ENCODE measurements at regions not wholly inside any gene's neighbourhood (a gene's known extent, or its start where the extent isn't known, plus 50 kb on each side); places are given as distances from the start of the nearest gene placed in this dataset.

DNA sequence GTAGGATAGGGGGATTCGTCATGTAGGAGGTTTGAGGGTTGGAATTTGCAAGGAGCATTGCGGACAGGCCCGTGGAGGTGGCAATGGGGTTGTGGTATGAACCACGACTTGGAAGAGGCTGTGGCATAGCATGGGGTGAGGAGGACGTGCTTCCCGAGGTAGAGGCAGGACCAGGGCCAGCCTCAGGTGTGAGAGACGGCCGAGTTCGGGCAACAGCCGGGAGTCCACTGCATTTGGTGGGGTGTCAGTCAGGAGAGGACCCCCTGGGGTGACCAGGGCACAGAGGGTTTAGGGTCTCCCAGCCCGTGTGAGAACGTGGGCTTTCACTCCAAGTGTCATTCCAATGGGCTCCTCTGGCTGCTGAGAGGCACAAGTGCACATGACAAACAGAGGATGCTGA, 339.0 kb downstream of the EIPR1 start:
- Histone ChIP-seq H3K27me3 (ENCODE audit: low read length) (no peaks in the 10 kb centered on the region), H3K79me2 (ENCODE audit: insufficient read depth, low read length) (no peaks in the 10 kb centered on the region), H3K9me3 (ENCODE audit: insufficient read depth, low read length) (no peaks in the 10 kb centered on the region), H2AFZ (ENCODE audit: low read depth, low read length, severe bottlenecking) (no peak overlapping the region), H3F3A (ENCODE audit: insufficient read depth) (no peaks in the 10 kb centered on the region), H3K9ac (ENCODE audit: low read length) (no peak overlapping the region), H4K20me1 (ENCODE audit: low read depth, low read length) (no peaks in the 10 kb centered on the region), H3K4me3 (ENCODE audit: insufficient read depth, low read length, poor library complexity, severe bottlenecking) (no peak overlapping the region), H3K36me3 (ENCODE audit: low read length) (no peaks in the 10 kb centered on the region), H3K9me2 (replicated peaks; ENCODE audit: insufficient read depth, low read length) (no peaks in the 10 kb centered on the region), H3K4me2 (ENCODE audit: low read depth, low read length, poor library complexity, severe bottlenecking) (no peak overlapping the region), H3K27ac (ENCODE audit: low read depth, low read length) (no peak overlapping the region)
- TF ChIP-seq EZH2phosphoT487 (conservative IDR thresholded peaks at IDR 0.05; ENCODE audit: low read length): no peak
- TF ChIP-seq, protein P1, sequence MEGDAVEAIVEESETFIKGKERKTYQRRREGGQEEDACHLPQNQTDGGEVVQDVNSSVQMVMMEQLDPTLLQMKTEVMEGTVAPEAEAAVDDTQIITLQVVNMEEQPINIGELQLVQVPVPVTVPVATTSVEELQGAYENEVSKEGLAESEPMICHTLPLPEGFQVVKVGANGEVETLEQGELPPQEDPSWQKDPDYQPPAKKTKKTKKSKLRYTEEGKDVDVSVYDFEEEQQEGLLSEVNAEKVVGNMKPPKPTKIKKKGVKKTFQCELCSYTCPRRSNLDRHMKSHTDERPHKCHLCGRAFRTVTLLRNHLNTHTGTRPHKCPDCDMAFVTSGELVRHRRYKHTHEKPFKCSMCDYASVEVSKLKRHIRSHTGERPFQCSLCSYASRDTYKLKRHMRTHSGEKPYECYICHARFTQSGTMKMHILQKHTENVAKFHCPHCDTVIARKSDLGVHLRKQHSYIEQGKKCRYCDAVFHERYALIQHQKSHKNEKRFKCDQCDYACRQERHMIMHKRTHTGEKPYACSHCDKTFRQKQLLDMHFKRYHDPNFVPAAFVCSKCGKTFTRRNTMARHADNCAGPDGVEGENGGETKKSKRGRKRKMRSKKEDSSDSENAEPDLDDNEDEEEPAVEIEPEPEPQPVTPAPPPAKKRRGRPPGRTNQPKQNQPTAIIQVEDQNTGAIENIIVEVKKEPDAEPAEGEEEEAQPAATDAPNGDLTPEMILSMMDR (IDR thresholded peaks at IDR 0.05; ENCODE audit: insufficient read depth, low read length, poor library complexity, severe bottlenecking): no peak

DNA sequence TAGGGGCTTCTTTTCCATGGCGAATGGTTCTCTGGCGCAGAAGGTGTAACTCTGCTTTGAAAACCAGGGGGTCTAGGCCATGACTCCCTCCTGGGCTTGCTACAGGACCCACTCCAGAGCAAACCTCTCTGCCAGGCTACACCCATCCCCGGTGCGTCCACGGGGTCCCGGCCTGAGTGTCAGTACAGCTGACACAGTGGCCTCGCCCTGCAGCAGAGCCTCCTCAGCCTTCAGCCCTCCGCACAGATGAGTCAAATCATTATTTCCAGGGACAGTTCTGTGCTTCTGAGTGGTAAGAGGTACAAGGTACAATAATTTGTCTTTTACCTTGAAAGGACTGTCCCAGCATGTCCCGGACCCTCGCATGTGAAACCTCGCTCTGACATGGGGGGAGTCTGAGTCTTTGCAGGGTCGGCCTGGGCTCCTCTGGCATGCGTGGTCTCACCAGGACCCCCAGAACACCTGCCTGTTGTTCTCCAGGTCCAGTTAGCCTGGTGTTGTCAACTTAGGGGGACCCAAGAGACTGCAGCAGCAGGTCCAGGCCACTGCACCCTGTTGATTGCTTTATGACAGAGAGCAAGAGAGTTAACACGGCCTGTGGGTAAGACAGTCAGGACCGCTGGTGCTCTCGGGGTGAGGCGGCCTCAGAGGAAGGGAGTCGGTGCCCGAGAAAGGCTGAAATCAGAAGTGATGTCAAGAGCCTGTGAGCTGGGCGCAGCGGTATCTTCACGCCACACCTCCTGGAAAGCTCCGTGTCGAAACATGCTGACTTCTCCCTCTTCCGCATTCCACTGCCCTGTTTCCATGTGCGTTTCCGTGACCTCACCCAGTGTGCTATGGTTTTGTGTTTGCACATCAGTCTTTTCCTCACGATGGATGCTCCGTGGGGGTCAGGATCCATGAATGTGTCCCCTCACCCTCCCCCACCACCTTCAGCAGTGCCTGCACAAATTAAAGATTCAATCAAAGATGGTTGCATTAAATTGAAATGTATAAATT, 340.1 kb downstream of the EIPR1 start:
- Histone ChIP-seq H3K4me2 (ENCODE audit: low read depth, low read length, poor library complexity, severe bottlenecking) (no peak overlapping the region), H3K27me3 (ENCODE audit: low read length) (no peaks in the 10 kb centered on the region), H2AFZ (ENCODE audit: low read depth, low read length, severe bottlenecking) (no peak overlapping the region), H3K36me3 (ENCODE audit: low read length) (no peaks in the 10 kb centered on the region), H3K4me3 (ENCODE audit: insufficient read depth, low read length, poor library complexity, severe bottlenecking) (no peak overlapping the region), H3K9me3 (ENCODE audit: insufficient read depth, low read length) (no peaks in the 10 kb centered on the region), H3K79me2 (ENCODE audit: insufficient read depth, low read length) (no peaks in the 10 kb centered on the region), H3K27ac (ENCODE audit: low read depth, low read length) (no peak overlapping the region), H4K20me1 (ENCODE audit: low read depth, low read length) (no peaks in the 10 kb centered on the region), H3F3A (ENCODE audit: insufficient read depth) (no peaks in the 10 kb centered on the region), H3K9ac (ENCODE audit: low read length) (no peak overlapping the region), H3K9me2 (replicated peaks; ENCODE audit: insufficient read depth, low read length) (no peaks in the 10 kb centered on the region)
- no peak for TF ChIP-seq EZH2phosphoT487 (conservative IDR thresholded peaks at IDR 0.05; ENCODE audit: low read length)
- TF ChIP-seq, protein P1 (IDR thresholded peaks at IDR 0.05; ENCODE audit: insufficient read depth, low read length, poor library complexity, severe bottlenecking): no peak

DNA sequence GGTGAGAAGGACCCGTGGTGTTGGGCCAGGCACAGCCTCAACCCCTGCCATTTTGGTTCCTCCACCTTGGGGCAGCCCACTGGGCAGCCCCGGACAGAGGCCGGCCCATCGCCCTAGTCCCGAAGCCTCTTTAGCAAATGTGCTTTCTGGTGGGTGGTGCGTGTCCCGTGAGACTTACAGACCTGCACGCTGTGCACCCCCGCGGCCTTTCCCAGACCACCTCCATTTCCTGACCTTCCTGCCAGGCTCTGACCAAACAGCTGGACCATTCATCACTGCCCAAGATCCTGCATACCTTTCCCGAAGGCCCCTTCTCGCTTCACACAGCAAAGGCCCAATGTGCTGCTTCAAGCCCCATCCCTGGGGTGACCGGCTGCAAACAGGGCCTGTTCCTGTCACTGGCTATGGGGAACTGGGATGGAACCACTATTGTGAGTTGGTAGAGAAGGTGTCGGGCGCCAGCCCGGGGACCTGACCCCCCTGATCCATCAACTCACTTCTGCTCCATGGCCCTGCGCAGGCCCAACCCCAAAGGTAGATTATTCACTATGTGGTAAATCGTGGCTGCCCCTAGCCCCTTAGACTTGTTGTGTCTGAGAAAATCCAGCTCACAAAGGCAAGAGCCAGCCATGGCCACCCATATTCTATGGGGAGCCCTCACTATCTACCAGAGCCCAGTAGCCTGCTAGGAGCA, 341.0 kb downstream of the EIPR1 start:
- Histone ChIP-seq H3K79me2 (ENCODE audit: insufficient read depth, low read length) (no peaks in the 10 kb centered on the region), H4K20me1 (ENCODE audit: low read depth, low read length) (no peaks in the 10 kb centered on the region), H2AFZ (ENCODE audit: low read depth, low read length, severe bottlenecking) (no peak overlapping the region), H3K9me3 (ENCODE audit: insufficient read depth, low read length) (no peaks in the 10 kb centered on the region), H3K36me3 (ENCODE audit: low read length) (no peaks in the 10 kb centered on the region), H3F3A (ENCODE audit: insufficient read depth) (no peaks in the 10 kb centered on the region), H3K27me3 (ENCODE audit: low read length) (no peaks in the 10 kb centered on the region), H3K4me3 (ENCODE audit: insufficient read depth, low read length, poor library complexity, severe bottlenecking) (no peak overlapping the region), H3K27ac (ENCODE audit: low read depth, low read length) (no peak overlapping the region), H3K4me2 (ENCODE audit: low read depth, low read length, poor library complexity, severe bottlenecking) (no peak overlapping the region), H3K9ac (ENCODE audit: low read length) (no peak overlapping the region), H3K9me2 (replicated peaks; ENCODE audit: insufficient read depth, low read length) (no peaks in the 10 kb centered on the region)
- TF ChIP-seq, protein P1 (IDR thresholded peaks at IDR 0.05; ENCODE audit: insufficient read depth, low read length, poor library complexity, severe bottlenecking): no peak
- no peak for TF ChIP-seq EZH2phosphoT487 (conservative IDR thresholded peaks at IDR 0.05; ENCODE audit: low read length)

Measured in SU-DHL-6 (cell line).